ENCODE measurements at regions not wholly inside any gene's neighbourhood (a gene's known extent, or its start where the extent isn't known, plus 50 kb on each side); places are given as distances from the start of the nearest gene placed in this dataset.

DNA sequence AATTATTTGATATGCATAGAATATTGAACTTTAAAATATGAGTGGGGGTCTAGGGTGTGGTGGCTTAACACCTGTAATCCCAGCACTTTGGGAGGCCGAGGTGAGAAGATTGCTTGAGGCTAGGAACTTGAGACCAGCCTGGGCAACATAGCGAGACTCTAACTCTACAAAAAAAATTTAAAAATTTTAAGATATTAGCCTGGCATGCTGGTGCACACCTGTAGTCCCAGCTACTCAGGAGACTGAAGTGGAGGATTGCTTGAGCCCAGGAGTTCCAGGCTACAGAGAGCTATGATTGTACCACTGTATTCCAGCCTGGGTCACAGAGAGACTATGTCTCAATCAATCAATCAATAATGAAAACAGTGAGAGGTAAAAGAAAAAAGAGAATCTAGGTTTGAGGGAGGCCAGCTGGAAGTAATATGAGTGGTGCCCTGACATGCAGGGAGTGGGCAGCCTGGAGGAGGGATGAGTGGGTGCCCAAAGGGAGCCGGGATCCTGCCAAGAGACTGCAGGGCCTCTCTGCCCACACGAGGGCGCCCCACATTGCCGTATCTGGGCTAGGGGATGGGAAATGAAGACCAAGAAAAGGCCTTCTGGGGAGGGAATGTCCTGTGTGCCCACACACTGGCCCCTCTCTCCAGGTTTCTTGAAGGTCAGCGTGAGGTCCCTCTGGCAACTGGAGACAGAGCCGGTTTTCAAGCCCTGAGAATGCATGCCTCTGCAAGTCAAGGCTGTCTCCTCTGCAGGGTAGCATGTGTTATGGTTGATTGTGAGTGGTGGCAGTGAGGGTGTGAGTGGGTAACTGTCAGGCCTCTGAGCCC lies 93.9 kb upstream of the PPM1J start:
- Histone ChIP-seq H3K27ac (ENCODE audit: low read depth in 2 of 2, low read length in 2 of 2) (no peak overlapping the region), H3K9ac (ENCODE audit: low read length in 3 of 3) (no peak overlapping the region), H3K27me3 (ENCODE audit: control insufficient read depth, insufficient read depth, low read length) (no peaks in the 10 kb centered on the region), H3K9me3 (ENCODE audit: control insufficient read depth in 2 of 3, insufficient read depth in 1 of 3, low read length in 3 of 3) (no peaks in the 10 kb centered on the region), H3K4me3 (ENCODE audit: low read length in 3 of 3) (no peak overlapping the region), H3K4me1 (ENCODE audit: control insufficient read depth in 2 of 3, insufficient read depth in 2 of 3, low read depth in 1 of 3, low read length in 3 of 3) (peaks cover 0 to 7% (median 3%) of the 10 kb centered on the region in 3 donors), H3K36me3 (ENCODE audit: control insufficient read depth in 2 of 3, insufficient read depth in 3 of 3, low read length in 3 of 3) (no peaks in the 10 kb centered on the region)
- intact Hi-C loops (cut with DNase I): loop anchor here (5.0 kb wide), 1 partner anchor 92 kb away; the partner anchor contains the start of gene PPM1J
- no peak for FAIRE-seq
- TF ChIP-seq, protein P1, sequence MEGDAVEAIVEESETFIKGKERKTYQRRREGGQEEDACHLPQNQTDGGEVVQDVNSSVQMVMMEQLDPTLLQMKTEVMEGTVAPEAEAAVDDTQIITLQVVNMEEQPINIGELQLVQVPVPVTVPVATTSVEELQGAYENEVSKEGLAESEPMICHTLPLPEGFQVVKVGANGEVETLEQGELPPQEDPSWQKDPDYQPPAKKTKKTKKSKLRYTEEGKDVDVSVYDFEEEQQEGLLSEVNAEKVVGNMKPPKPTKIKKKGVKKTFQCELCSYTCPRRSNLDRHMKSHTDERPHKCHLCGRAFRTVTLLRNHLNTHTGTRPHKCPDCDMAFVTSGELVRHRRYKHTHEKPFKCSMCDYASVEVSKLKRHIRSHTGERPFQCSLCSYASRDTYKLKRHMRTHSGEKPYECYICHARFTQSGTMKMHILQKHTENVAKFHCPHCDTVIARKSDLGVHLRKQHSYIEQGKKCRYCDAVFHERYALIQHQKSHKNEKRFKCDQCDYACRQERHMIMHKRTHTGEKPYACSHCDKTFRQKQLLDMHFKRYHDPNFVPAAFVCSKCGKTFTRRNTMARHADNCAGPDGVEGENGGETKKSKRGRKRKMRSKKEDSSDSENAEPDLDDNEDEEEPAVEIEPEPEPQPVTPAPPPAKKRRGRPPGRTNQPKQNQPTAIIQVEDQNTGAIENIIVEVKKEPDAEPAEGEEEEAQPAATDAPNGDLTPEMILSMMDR (IDR thresholded peaks at IDR 0.05; ENCODE audit: borderline replicate concordance, extremely low read depth, insufficient read depth): peak; percentile 69
- peak; percentile 69 to 83 (median 79) for DNase-seq

DNA sequence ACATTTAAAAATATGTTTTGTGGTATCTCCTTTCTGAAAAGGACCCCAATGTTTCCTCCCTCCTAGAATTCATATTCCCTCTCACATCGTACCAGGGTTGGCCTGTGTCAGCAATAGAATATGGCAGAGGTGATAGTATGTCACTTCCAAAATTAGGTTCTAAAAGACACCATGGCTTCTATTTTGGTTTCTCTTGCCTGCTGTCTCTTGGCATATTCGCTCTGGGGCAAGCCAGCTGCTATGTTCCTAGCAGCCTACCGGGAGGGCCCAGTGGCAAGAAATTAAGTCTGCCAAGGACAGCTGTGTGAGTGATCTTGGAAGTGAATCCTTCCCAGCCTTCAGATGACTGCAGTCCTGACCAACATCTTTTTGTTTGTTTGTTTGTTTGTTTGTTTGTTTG lies 92.9 kb upstream of the PPM1J start:
- TF ChIP-seq, protein P1 (IDR thresholded peaks at IDR 0.05; ENCODE audit: borderline replicate concordance, extremely low read depth, insufficient read depth): no peak
- no peak overlapping the region for H3K27ac ChIP-seq (ENCODE audit: low read depth in 2 of 2, low read length in 2 of 2)
- DNase-seq (no peak), FAIRE-seq (no peak)
- intact Hi-C loops (cut with DNase I): loop anchor here (5.0 kb wide), 1 partner anchor 91 kb away; the partner anchor contains the start of gene PPM1J
- no peaks in the 10 kb centered on the region for H3K27me3 ChIP-seq (ENCODE audit: control insufficient read depth, insufficient read depth, low read length)
- H3K4me3 ChIP-seq (ENCODE audit: low read length in 3 of 3): no peak overlapping the region
- H3K9ac ChIP-seq (ENCODE audit: low read length in 3 of 3): no peak overlapping the region
- peaks cover 0 to 7% (median 3%) of the 10 kb centered on the region in 3 donors for H3K4me1 ChIP-seq (ENCODE audit: control insufficient read depth in 2 of 3, insufficient read depth in 2 of 3, low read depth in 1 of 3, low read length in 3 of 3)
- H3K36me3 ChIP-seq (ENCODE audit: control insufficient read depth in 2 of 3, insufficient read depth in 3 of 3, low read length in 3 of 3): no peaks in the 10 kb centered on the region
- H3K9me3 ChIP-seq (ENCODE audit: control insufficient read depth in 2 of 3, insufficient read depth in 1 of 3, low read length in 3 of 3): no peaks in the 10 kb centered on the region

DNA sequence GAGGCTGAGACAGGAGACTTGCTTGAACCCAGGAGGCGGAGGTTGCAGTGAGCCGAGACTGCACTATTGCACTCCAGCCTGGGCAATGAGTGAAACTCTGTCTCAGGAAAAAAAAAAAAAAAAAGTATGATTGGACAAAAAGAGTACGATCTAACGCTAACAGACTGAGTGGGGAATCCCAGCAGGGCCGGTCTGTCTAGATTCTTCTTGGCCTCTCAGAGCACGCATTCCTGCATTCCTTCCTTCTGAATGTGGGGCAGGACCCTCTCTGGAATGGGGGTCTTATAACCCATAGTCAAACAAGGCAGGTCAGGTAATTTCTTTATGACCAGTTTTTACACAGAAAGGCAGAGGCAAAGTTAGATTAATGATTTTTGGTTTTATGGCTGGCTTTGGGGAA lies 92.0 kb upstream of the PPM1J start:
- Histone ChIP-seq H3K36me3 (ENCODE audit: control insufficient read depth in 2 of 3, insufficient read depth in 3 of 3, low read length in 3 of 3) (no peaks in the 10 kb centered on the region), H3K4me3 (ENCODE audit: low read length in 3 of 3) (no peak overlapping the region), H3K9me3 (ENCODE audit: control insufficient read depth in 2 of 3, insufficient read depth in 1 of 3, low read length in 3 of 3) (no peaks in the 10 kb centered on the region), H3K9ac (ENCODE audit: low read length in 3 of 3) (no peak overlapping the region), H3K27me3 (ENCODE audit: control insufficient read depth, insufficient read depth, low read length) (no peaks in the 10 kb centered on the region), H3K27ac (ENCODE audit: low read depth in 2 of 2, low read length in 2 of 2) (no peak overlapping the region), H3K4me1 (ENCODE audit: control insufficient read depth in 2 of 3, insufficient read depth in 2 of 3, low read depth in 1 of 3, low read length in 3 of 3) (peaks cover 0 to 7% (median 3%) of the 10 kb centered on the region in 3 donors)
- TF ChIP-seq, protein P1 (IDR thresholded peaks at IDR 0.05; ENCODE audit: borderline replicate concordance, extremely low read depth, insufficient read depth): no peak
- no peak for FAIRE-seq
- intact Hi-C loops (cut with DNase I): loop anchor here (5.0 kb wide), 1 partner anchor 90 kb away; the partner anchor contains the start of gene PPM1J
- DNase-seq: no peak
